Chondrocyte (in vitro differentiated cells): ENCODE measurements at regions not wholly inside any gene's neighbourhood (a gene's known extent, or its start where the extent isn't known, plus 50 kb on each side); places are given as distances from the start of the nearest gene placed in this dataset.

ENCODE experiments used
- DNase-seq: peaks from one replicate; pipeline ENCODE4 v3.0.0; 2021; ENCODE audit warnings: mixed read lengths, low spot score
- H3K27ac Mint-ChIP-seq: one replicate; pipeline ENCODE4 v1.8.0; 2021; ENCODE audit warnings: mild to moderate bottlenecking, moderate library complexity, mixed read lengths; ENCODE audit not compliant: unreplicated experiment
- H3K27me3 Mint-ChIP-seq: 2 replicates; pipeline ENCODE4 v1.8.0; 2021; ENCODE audit warnings: low read depth, mixed read lengths
- H3K36me3 Mint-ChIP-seq: 2 replicates; pipeline ENCODE4 v1.8.0; 2021; ENCODE audit warnings: low read depth, mixed read lengths
- H3K4me1 Mint-ChIP-seq: 2 replicates; pipeline ENCODE4 v1.8.0; 2021; ENCODE audit warnings: low read depth, mild to moderate bottlenecking, mixed read lengths
- H3K4me3 Mint-ChIP-seq: one replicate; pipeline ENCODE4 v1.8.0; 2021; ENCODE audit warnings: mild to moderate bottlenecking, moderate library complexity, mixed read lengths; ENCODE audit not compliant: unreplicated experiment
- H3K9me3 Mint-ChIP-seq: 2 replicates; pipeline ENCODE4 v1.8.0; 2021; ENCODE audit warnings: low read depth, mixed read lengths
- CTCF ChIP-seq: fragments of 200-600 bp; sonication (generic); IDR thresholded peaks from 2 replicates; pipeline ENCODE4 v1.5.0; 2021; ENCODE audit warnings: antibody characterized with exemption, mild to moderate bottlenecking, moderate library complexity

GRCh38 chr17:72565006-72565405, 444.2 kb downstream of the SOX9 start:
- no peaks in the 10 kb centered on the region for H3K9me3 Mint-ChIP-seq
- DNase-seq: no peak
- no peak for TF ChIP-seq CTCF
- no peaks in the 10 kb centered on the region for H3K27me3 Mint-ChIP-seq
- H3K27ac Mint-ChIP-seq: no peak overlapping the region
- H3K4me1 Mint-ChIP-seq: peaks cover 17% of the 10 kb centered on the region
- H3K4me3 Mint-ChIP-seq: no peak overlapping the region
- H3K36me3 Mint-ChIP-seq: peaks cover 1% of the 10 kb centered on the region

GRCh38 chr17:72565758-72566157, 444.9 kb downstream of the SOX9 start:
- peaks cover 12% of the 10 kb centered on the region for H3K4me1 Mint-ChIP-seq
- H3K4me3 Mint-ChIP-seq: no peak overlapping the region

GRCh38 chr17:72566671-72567484, 446.1 kb downstream of the SOX9 start:
- peak; percentile 47 for DNase-seq
- H3K9me3 Mint-ChIP-seq: no peaks in the 10 kb centered on the region
- no peaks in the 10 kb centered on the region for H3K27me3 Mint-ChIP-seq
- H3K27ac Mint-ChIP-seq: no peak overlapping the region
- no peak overlapping the region for H3K4me3 Mint-ChIP-seq
- no peak for TF ChIP-seq CTCF
- H3K36me3 Mint-ChIP-seq: peaks cover 2% of the 10 kb centered on the region
- H3K4me1 Mint-ChIP-seq: peaks cover 14% of the 10 kb centered on the region

More at GRCh38 chr17:72565758-72566157, 444.9 kb downstream of the SOX9 start:
- Mint-ChIP-seq H3K36me3 (peaks cover 1% of the 10 kb centered on the region), H3K9me3 (no peaks in the 10 kb centered on the region), H3K27ac (no peak overlapping the region), H3K27me3 (no peaks in the 10 kb centered on the region)
- DNase-seq: peak; percentile 26
- TF ChIP-seq CTCF: no peak

GRCh38 chr17:72567774-72568173, 447.0 kb downstream of the SOX9 start:
- Mint-ChIP-seq H3K4me1 (peaks cover 18% of the 10 kb centered on the region), H3K9me3 (no peaks in the 10 kb centered on the region), H3K36me3 (peaks cover 5% of the 10 kb centered on the region), H3K27ac (no peak overlapping the region), H3K4me3 (no peak overlapping the region), H3K27me3 (no peaks in the 10 kb centered on the region)
- no peak for TF ChIP-seq CTCF
- peak; percentile 13 for DNase-seq

- peaks cover 18% of the 10 kb centered on the region for H3K4me1 Mint-ChIP-seq
- TF ChIP-seq CTCF: no peak
- H3K36me3 Mint-ChIP-seq: peaks cover 6% of the 10 kb centered on the region
- peak; percentile 77 for DNase-seq
- H3K4me3 Mint-ChIP-seq: no peak overlapping the region
- no peaks in the 10 kb centered on the region for H3K27me3 Mint-ChIP-seq
- no peaks in the 10 kb centered on the region for H3K9me3 Mint-ChIP-seq
- H3K27ac Mint-ChIP-seq: peak overlapping the region; percentile 5
Observed at GRCh38 chr17:72569148-72569946, 448.5 kb downstream of the SOX9 start.
